Parathyroid adenoma (tissue), 2 donors: ENCODE measurements at regions not wholly inside any gene's neighbourhood (a gene's known extent, or its start where the extent isn't known, plus 50 kb on each side); places are given as distances from the start of the nearest gene placed in this dataset.

Experiments
- H2AFZ ChIP-seq: fragments of 300-600 bp; sonication (generic); one replicate; pipeline ENCODE4 v1.7.0; 2017; ENCODE audit warnings: antibody characterized with exemption, mild to moderate bottlenecking
- H3K27ac ChIP-seq: fragments of 300-600 bp; sonication (generic); one replicate; pipeline ENCODE4 v1.7.0; 2017
- H3K27me3 ChIP-seq: fragments of 300-600 bp; sonication (generic); one replicate; pipeline ENCODE4 v1.7.0; 2017; ENCODE audit warnings: low read length; ENCODE audit not compliant: control insufficient read depth, insufficient read depth
- H3K36me3 ChIP-seq: fragments of 300-600 bp; sonication (generic); one replicate; pipeline ENCODE4 v1.7.0; 2017; ENCODE audit warnings: low read length; ENCODE audit not compliant: control insufficient read depth, insufficient read depth
- H3K4me1 ChIP-seq: fragments of 300-600 bp; sonication (generic); one replicate; pipeline ENCODE4 v1.7.0; 2017; ENCODE audit warnings: control low read depth
- H3K4me2 ChIP-seq: fragments of 300-600 bp; sonication (generic); one replicate; pipeline ENCODE4 v1.7.0; 2017; ENCODE audit warnings: low read length
- H3K4me3 ChIP-seq: fragments of 300-600 bp; sonication (generic); one replicate; pipeline ENCODE4 v1.7.0; 2017; ENCODE audit warnings: low read depth, low read length
- H3K79me2 ChIP-seq: fragments of 300-600 bp; sonication (generic); one replicate; pipeline ENCODE4 v1.7.0; 2017; ENCODE audit warnings: control low read depth
- H3K9ac ChIP-seq: fragments of 300-600 bp; sonication (generic); one replicate; pipeline ENCODE4 v1.7.0; 2017; ENCODE audit warnings: mild to moderate bottlenecking
- H3K9me3 ChIP-seq: fragments of 300-600 bp; sonication (generic); one replicate; pipeline ENCODE4 v1.7.0; 2017; ENCODE audit warnings: low read length; ENCODE audit not compliant: control insufficient read depth
- CTCF ChIP-seq: fragments of 300-600 bp; sonication (generic); IDR thresholded peaks from one replicate; pipeline ENCODE4 v1.7.0; 2017; ENCODE audit warnings: antibody characterized with exemption, mild to moderate bottlenecking
- donor health status: primary hyperparathyroidism.

GRCh38 chr7:46848944-46849343 lies 733.0 kb downstream of the TNS3 start:
- Histone ChIP-seq H3K4me1 (no peaks in the 10 kb centered on the region), H3K9me3 (no peaks in the 10 kb centered on the region), H3K27me3 (no peaks in the 10 kb centered on the region), H3K4me2 (no peak overlapping the region), H3K36me3 (no peaks in the 10 kb centered on the region), H3K79me2 (no peaks in the 10 kb centered on the region), H2AFZ (no peak overlapping the region), H3K4me3 (no peak overlapping the region), H3K9ac (no peak overlapping the region), H3K27ac (no peak overlapping the region)
- TF ChIP-seq CTCF = no peak

DNA sequence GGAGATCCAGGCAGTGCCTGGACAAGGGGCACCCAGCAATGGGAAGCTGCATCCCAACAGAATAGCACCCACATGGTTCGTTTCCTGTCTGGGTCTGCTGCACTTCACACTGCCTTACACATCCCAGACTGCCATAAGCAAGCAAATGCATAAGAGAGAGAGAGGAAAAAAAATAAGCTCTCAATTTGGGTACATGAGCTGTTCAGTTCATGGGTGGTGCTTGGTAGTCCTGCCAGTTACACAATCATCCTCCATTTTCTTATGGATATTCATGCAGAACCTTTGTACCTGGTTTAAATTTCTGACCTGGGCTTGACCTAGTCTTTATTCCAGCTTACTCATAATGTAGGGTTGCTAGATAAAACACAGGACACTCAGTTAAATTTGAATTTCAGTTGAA lies 733.6 kb downstream of the TNS3 start:
- Histone ChIP-seq H3K36me3 (no peaks in the 10 kb centered on the region), H3K4me2 (no peak overlapping the region), H3K27me3 (no peaks in the 10 kb centered on the region), H3K4me3 (no peak overlapping the region), H2AFZ (no peak overlapping the region), H3K27ac (no peak overlapping the region), H3K4me1 (no peaks in the 10 kb centered on the region), H3K9me3 (no peaks in the 10 kb centered on the region), H3K79me2 (no peaks in the 10 kb centered on the region), H3K9ac (no peak overlapping the region)
- no peak for TF ChIP-seq CTCF

DNA sequence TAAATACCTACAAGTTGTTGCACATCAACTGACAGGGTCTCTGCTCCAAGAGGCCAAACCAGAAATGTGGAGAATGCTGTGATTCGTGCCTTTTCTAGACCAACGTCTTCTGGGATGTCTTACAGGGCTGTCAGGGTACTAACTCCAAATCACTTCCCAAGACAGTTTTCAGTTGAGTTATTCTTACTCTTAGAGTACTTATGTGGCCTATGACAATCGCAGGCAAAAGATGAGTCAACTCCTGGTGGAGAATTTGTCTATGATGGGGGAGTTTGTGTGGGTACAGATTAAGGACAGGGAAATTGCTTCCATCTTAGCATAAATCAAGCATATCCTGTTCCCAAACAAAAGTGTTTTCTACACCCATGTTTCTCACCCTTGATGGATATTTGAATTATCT lies 734.8 kb downstream of the TNS3 start:
- Histone ChIP-seq H3K79me2 (no peaks in the 10 kb centered on the region), H3K27ac (no peak overlapping the region), H3K4me2 (no peak overlapping the region), H3K36me3 (no peaks in the 10 kb centered on the region), H3K4me3 (no peak overlapping the region), H3K9ac (no peak overlapping the region), H3K4me1 (no peaks in the 10 kb centered on the region), H3K27me3 (no peaks in the 10 kb centered on the region), H3K9me3 (no peaks in the 10 kb centered on the region), H2AFZ (no peak overlapping the region)
- no peak for TF ChIP-seq CTCF

- TF ChIP-seq CTCF = no peak
- H3K9ac ChIP-seq = no peak overlapping the region
- H2AFZ ChIP-seq = no peak overlapping the region
- no peaks in the 10 kb centered on the region for H3K9me3 ChIP-seq
- no peak overlapping the region for H3K27ac ChIP-seq
- H3K4me1 ChIP-seq = no peaks in the 10 kb centered on the region
- no peaks in the 10 kb centered on the region for H3K27me3 ChIP-seq
- no peak overlapping the region for H3K4me3 ChIP-seq
- no peaks in the 10 kb centered on the region for H3K79me2 ChIP-seq
- H3K36me3 ChIP-seq = no peaks in the 10 kb centered on the region
- no peak overlapping the region for H3K4me2 ChIP-seq
These were observed 737.4 kb downstream of the TNS3 start for GRCh38 chr7:46844486-46844885.

DNA sequence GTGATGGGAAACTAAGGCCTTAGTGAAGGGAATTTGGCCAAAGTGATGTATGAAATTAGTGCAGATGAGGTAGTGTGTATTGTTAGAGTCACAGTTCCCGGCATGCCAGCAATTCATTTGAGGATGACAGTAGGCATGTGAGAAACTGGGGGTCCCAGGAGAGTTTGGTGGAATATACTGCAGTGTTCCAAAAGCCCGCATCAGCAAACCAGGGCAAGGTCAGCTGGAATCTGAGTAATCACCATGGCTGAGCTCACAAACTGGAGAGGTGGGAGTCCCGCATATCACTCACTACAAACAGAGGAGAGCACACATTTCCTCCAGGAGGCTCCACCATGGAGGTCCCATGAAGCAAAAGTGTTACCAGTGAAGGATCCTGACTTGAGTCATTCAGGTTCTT lies 740.7 kb downstream of the TNS3 start:
- Histone ChIP-seq H3K4me2 (no peak overlapping the region), H3K4me1 (no peaks in the 10 kb centered on the region), H3K27ac (no peak overlapping the region), H2AFZ (no peak overlapping the region), H3K79me2 (no peaks in the 10 kb centered on the region), H3K4me3 (no peak overlapping the region), H3K27me3 (no peaks in the 10 kb centered on the region), H3K9me3 (no peaks in the 10 kb centered on the region), H3K9ac (no peak overlapping the region), H3K36me3 (no peaks in the 10 kb centered on the region)
- TF ChIP-seq CTCF = no peak
